Stomach (tissue), 8 donors: ENCODE measurements at regions not wholly inside any gene's neighbourhood (a gene's known extent, or its start where the extent isn't known, plus 50 kb on each side); places are given as distances from the start of the nearest gene placed in this dataset.

Experiments used
- DNase-seq, 2 donors: peaks; one replicate each; pipeline versions ENCODE4 v3.0.0 to v3.0.0-alpha.2; 2013 to 2019
- H3K27ac ChIP-seq, 5 donors: fragments of 200-600 bp in 4 of 5; sonication (generic) in 4 of 5; one replicate each; pipeline ENCODE4 v1.5.1; 2013 to 2019; ENCODE audit warnings: mild to moderate bottlenecking in 1 of 5, moderate library complexity in 1 of 5
- H3K27me3 ChIP-seq, 3 donors: fragments of 200-600 bp; sonication (generic); one replicate each; pipeline ENCODE4 v1.5.1; 2017 to 2019; ENCODE audit warnings: mixed run types in 1 of 3
- H3K36me3 ChIP-seq, 4 donors: fragments of 200-600 bp; sonication (generic); 1 replicate in 3 of 4; 2 replicates in 1 of 4; pipeline ENCODE4 v1.5.1; 2016 to 2019
- H3K4me1 ChIP-seq, 4 donors: fragments of 200-600 bp; sonication (generic); one replicate each; pipeline ENCODE4 v1.5.1; 2016 to 2019
- H3K4me3 ChIP-seq, 4 donors: fragments of 200-600 bp; sonication (generic) in 3 of 4; one replicate each; pipeline ENCODE4 v1.5.1; 2016 to 2019; ENCODE audit warnings: mild to moderate bottlenecking in 1 of 4
- H3K9me3 ChIP-seq, 4 donors: fragments of 200-600 bp; sonication (generic); one replicate each; pipeline ENCODE4 v1.5.1; 2016 to 2019
- EP300 ChIP-seq: sonication (generic); formaldehyde crosslinking; IDR thresholded peaks from one replicate; pipeline ENCODE4 v1.6.1; 2017; ENCODE audit warnings: antibody characterized with exemption
- POLR2A ChIP-seq, 4 donors: fragments of 450-650 bp; IDR thresholded peaks; one replicate each; pipeline ENCODE4 v1.6.1; 2016; ENCODE audit warnings: antibody characterized with exemption in 4 of 4, control low read depth in 2 of 4, mild to moderate bottlenecking in 1 of 4, moderate library complexity in 1 of 4
- POLR2AphosphoS5 ChIP-seq, 3 donors: sonication (generic); formaldehyde crosslinking; IDR thresholded peaks; one replicate each; pipeline ENCODE4 v1.6.1; 2016; ENCODE audit warnings: antibody characterized with exemption in 3 of 3
- WGBS, 5 donors: extraction: QIAGEN DNeasy Blood & Tissue Kit in 3 of 5; methylation state at CpG; one replicate each; pipeline versions ENCODE4 v1.1.5 to v1.1.7; 2013 to 2018; 5-methylcytosine and 5-hydroxymethylcytosine counted together
- intact Hi-C: fragments of 100-400 bp; cut with DNase I; formaldehyde crosslinking; loops from one replicate; pipeline ENCODE4 v1.15.1; 2023; ENCODE audit warnings: low total_unique reads
- TF ChIP-seq, protein P1 (sequence below), 7 experiments: fragments of 450-650 bp in 4 of 7; fragments of 200-600 bp in 3 of 7; sonication (generic) in 3 of 7; IDR thresholded peaks; one replicate each; pipeline ENCODE4 v1.5.1; 2016 to 2019; ENCODE audit warnings: antibody characterized with exemption in 7 of 7, control low read depth in 2 of 7, mild to moderate bottlenecking in 1 of 7
- donor health status: healthy with polysubstance abuse.
- donor health status: Bipolar disorder and iron deficiency.
- donor health status: healthy.

GRCh38 chr1:242747233-242747632 is 222.7 kb upstream of the PLD5 start:
- 75 to 93% (median 88%) methylated on average over 5 of the region's 5 CpGs for WGBS, 5 donors
- H3K27ac ChIP-seq = no peak overlapping the region
- H3K27me3 ChIP-seq = no peaks in the 10 kb centered on the region
- intact Hi-C loops = no loop called here
- H3K4me3 ChIP-seq = no peak overlapping the region
- no peaks in the 10 kb centered on the region for H3K36me3 ChIP-seq
- TF ChIP-seq EP300 = no peak
- TF ChIP-seq POLR2A (IDR thresholded peaks at IDR 0.05) = no peak
- no peak for TF ChIP-seq POLR2AphosphoS5 (IDR thresholded peaks at IDR 0.05)
- TF ChIP-seq, protein P1, sequence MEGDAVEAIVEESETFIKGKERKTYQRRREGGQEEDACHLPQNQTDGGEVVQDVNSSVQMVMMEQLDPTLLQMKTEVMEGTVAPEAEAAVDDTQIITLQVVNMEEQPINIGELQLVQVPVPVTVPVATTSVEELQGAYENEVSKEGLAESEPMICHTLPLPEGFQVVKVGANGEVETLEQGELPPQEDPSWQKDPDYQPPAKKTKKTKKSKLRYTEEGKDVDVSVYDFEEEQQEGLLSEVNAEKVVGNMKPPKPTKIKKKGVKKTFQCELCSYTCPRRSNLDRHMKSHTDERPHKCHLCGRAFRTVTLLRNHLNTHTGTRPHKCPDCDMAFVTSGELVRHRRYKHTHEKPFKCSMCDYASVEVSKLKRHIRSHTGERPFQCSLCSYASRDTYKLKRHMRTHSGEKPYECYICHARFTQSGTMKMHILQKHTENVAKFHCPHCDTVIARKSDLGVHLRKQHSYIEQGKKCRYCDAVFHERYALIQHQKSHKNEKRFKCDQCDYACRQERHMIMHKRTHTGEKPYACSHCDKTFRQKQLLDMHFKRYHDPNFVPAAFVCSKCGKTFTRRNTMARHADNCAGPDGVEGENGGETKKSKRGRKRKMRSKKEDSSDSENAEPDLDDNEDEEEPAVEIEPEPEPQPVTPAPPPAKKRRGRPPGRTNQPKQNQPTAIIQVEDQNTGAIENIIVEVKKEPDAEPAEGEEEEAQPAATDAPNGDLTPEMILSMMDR (IDR thresholded peaks at IDR 0.05) = no peak
- H3K9me3 ChIP-seq = no peaks in the 10 kb centered on the region
- H3K4me1 ChIP-seq = no peaks in the 10 kb centered on the region
- DNase-seq = no peak

DNA sequence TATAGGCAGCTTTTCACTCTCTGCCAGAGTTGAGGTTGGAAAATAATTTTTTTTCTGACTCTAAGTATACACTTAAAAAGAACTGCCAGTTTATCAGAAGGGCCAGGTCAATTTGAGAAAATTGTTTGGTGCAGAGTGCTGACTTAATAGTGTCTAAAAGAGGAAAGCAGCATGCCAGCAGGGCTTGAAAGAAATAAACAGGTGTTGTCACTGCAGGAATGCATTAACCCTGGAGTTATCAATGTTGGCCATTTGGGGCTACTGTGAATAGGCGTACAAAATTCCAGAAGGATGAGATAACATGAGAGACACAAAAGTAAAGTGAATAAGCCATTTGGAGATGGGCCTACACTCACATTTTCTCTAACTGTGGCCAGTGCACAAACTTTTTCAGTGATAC is 220.6 kb upstream of the PLD5 start:
- H3K36me3 ChIP-seq = no peaks in the 10 kb centered on the region
- H3K4me3 ChIP-seq = no peak overlapping the region
- no peaks in the 10 kb centered on the region for H3K27me3 ChIP-seq
- intact Hi-C loops = no loop called here
- TF ChIP-seq, protein P1 (IDR thresholded peaks at IDR 0.05) = no peak
- no peak for TF ChIP-seq EP300
- TF ChIP-seq POLR2AphosphoS5 (IDR thresholded peaks at IDR 0.05) = no peak
- no peak for TF ChIP-seq POLR2A (IDR thresholded peaks at IDR 0.05)
- DNase-seq = no peak
- H3K27ac ChIP-seq = no peak overlapping the region
- WGBS, 5 donors = 32 to 50% (median 40%) methylated on average over 1 of the region's 1 CpG
- H3K4me1 ChIP-seq = no peaks in the 10 kb centered on the region
- peaks cover 0 to 10% (median 5%) of the 10 kb centered on the region in 4 donors for H3K9me3 ChIP-seq

- 81 to 95% (median 89%) methylated on average over 6 of the region's 6 CpGs for WGBS, 5 donors
- no peak overlapping the region for H3K4me3 ChIP-seq
- H3K9me3 ChIP-seq = peaks cover 0 to 10% (median 5%) of the 10 kb centered on the region in 4 donors
- no peak for TF ChIP-seq POLR2A (IDR thresholded peaks at IDR 0.05)
- no peak for TF ChIP-seq POLR2AphosphoS5 (IDR thresholded peaks at IDR 0.05)
- no peak for TF ChIP-seq EP300
- TF ChIP-seq, protein P1 (IDR thresholded peaks at IDR 0.05) = no peak
- H3K27ac ChIP-seq = no peak overlapping the region
- H3K36me3 ChIP-seq = no peaks in the 10 kb centered on the region
- no peaks in the 10 kb centered on the region for H3K27me3 ChIP-seq
- no peaks in the 10 kb centered on the region for H3K4me1 ChIP-seq
- no peak for DNase-seq
- intact Hi-C loops = no loop called here
These were observed 219.7 kb upstream of the PLD5 start for GRCh38 chr1:242743983-242744780.

DNA sequence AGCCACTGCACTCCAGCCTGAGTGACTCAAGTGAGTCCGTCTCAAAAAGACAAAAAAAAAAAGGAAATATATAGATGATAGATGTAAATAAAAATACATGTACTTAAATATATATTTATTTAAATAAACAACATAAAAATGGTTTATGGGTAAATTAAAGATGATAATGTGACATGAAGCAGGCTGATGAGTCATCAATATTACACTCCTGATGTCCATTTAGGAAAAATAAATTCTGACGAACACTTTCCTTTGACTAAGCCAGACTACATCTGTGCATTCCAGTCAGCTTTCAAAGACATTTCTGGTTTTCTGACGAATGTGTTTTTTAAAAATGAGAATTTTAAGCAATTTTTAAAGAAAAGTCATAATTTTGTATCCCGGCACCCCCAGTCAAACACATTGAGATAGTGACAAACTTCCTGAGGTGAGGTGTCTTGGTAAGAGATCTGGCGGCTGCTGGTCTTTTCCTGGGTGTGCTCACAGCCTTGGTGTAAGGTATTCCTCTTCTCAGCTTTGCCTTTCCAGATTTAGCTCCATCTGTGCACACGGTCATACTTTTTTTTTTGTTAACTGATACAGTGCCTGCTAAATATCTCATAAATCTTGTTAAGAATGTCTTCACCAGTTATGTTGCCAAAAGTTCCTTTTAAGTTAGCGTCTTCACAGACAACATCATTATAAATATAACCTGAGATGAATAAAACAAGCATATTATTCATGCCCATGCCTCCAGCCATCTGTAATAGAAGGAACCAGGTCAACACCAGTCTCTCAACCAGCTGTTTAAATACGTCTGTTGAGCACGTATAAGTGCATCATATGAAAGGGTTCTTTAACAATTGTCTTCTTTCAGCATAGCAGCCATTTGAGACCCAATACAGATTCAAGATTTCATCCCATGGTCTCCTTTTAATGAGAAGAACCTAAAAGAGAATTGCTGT is 214.5 kb upstream of the PLD5 start:
- Histone ChIP-seq H3K36me3 (no peaks in the 10 kb centered on the region), H3K27ac (no peak overlapping the region), H3K9me3 (peaks cover 0 to 14% (median 6%) of the 10 kb centered on the region in 4 donors), H3K4me1 (no peaks in the 10 kb centered on the region), H3K4me3 (no peak overlapping the region), H3K27me3 (no peaks in the 10 kb centered on the region)
- 75 to 82% (median 79%) methylated on average over 9 of the region's 9 CpGs for WGBS, 5 donors
- intact Hi-C loops = no loop called here
- DNase-seq = no peak
- TF ChIP-seq, protein P1 (IDR thresholded peaks at IDR 0.05) = no peak
- TF ChIP-seq POLR2A (IDR thresholded peaks at IDR 0.05) = no peak
- TF ChIP-seq EP300 = no peak
- TF ChIP-seq POLR2AphosphoS5 (IDR thresholded peaks at IDR 0.05) = no peak
